ENCODE measurements at regions not wholly inside any gene's neighbourhood (a gene's known extent, or its start where the extent isn't known, plus 50 kb on each side); places are given as distances from the start of the nearest gene placed in this dataset.

- Histone ChIP-seq H3K36me3 (ENCODE audit: control insufficient read depth in 1 of 2, insufficient read depth in 2 of 2, low read length in 1 of 2) (no peaks in the 10 kb centered on the region), H3K9me3 (ENCODE audit: control insufficient read depth, low read length) (peaks cover 2% of the 10 kb centered on the region), H3K27ac (ENCODE audit: low read depth in 1 of 2, low read length in 2 of 2) (no peak overlapping the region), H3K4me3 (ENCODE audit: low read length in 2 of 2) (no peak overlapping the region), H3K4me1 (ENCODE audit: control insufficient read depth in 1 of 2, insufficient read depth in 2 of 2, low read length in 2 of 2) (no peaks in the 10 kb centered on the region), H3K27me3 (ENCODE audit: control insufficient read depth in 1 of 2, insufficient read depth in 2 of 2, low read length in 1 of 2) (no peaks in the 10 kb centered on the region)
- DNase-seq (no peak), ATAC-seq (ENCODE audit: low FRiP score) (no peak)
- intact Hi-C loops (cut with DNase I): no loop called here
Observed at GRCh38 chr11:32187111-32187510, 96.2 kb downstream of the RCN1 start.

GRCh38 chr11:32188785-32189184 is 97.9 kb downstream of the RCN1 start:
- Histone ChIP-seq H3K27me3 (ENCODE audit: control insufficient read depth in 1 of 2, insufficient read depth in 2 of 2, low read length in 1 of 2) (no peaks in the 10 kb centered on the region), H3K36me3 (ENCODE audit: control insufficient read depth in 1 of 2, insufficient read depth in 2 of 2, low read length in 1 of 2) (no peaks in the 10 kb centered on the region), H3K4me1 (ENCODE audit: control insufficient read depth in 1 of 2, insufficient read depth in 2 of 2, low read length in 2 of 2) (no peaks in the 10 kb centered on the region), H3K4me3 (ENCODE audit: low read length in 2 of 2) (no peak overlapping the region), H3K27ac (ENCODE audit: low read depth in 1 of 2, low read length in 2 of 2) (no peak overlapping the region), H3K9me3 (ENCODE audit: control insufficient read depth, low read length) (peaks cover 2% of the 10 kb centered on the region)
- intact Hi-C loops (cut with DNase I): no loop called here
- WGBS, 2 donors: 71 to 79% methylated on average over 4 of the region's 4 CpGs
- ATAC-seq (ENCODE audit: low FRiP score) (no peak), DNase-seq (no peak)

GRCh38 chr11:32196137-32196536 is 105.3 kb downstream of the RCN1 start:
- intact Hi-C loops (cut with DNase I): no loop called here
- Histone ChIP-seq H3K4me3 (ENCODE audit: low read length in 2 of 2) (no peak overlapping the region), H3K27me3 (ENCODE audit: control insufficient read depth in 1 of 2, insufficient read depth in 2 of 2, low read length in 1 of 2) (no peaks in the 10 kb centered on the region), H3K36me3 (ENCODE audit: control insufficient read depth in 1 of 2, insufficient read depth in 2 of 2, low read length in 1 of 2) (no peaks in the 10 kb centered on the region), H3K27ac (ENCODE audit: low read depth in 1 of 2, low read length in 2 of 2) (no peak overlapping the region), H3K9me3 (ENCODE audit: control insufficient read depth, low read length) (no peaks in the 10 kb centered on the region), H3K4me1 (ENCODE audit: control insufficient read depth in 1 of 2, insufficient read depth in 2 of 2, low read length in 2 of 2) (no peaks in the 10 kb centered on the region)
- DNase-seq (no peak), ATAC-seq (ENCODE audit: low FRiP score) (no peak)
- WGBS, 2 donors: 2 to 4% methylated on average over 1 of the region's 1 CpG

GRCh38 chr11:32198053-32198452 is 107.2 kb downstream of the RCN1 start:
- 74 to 80% methylated on average over 2 of the region's 2 CpGs for WGBS, 2 donors
- Histone ChIP-seq H3K27me3 (ENCODE audit: control insufficient read depth in 1 of 2, insufficient read depth in 2 of 2, low read length in 1 of 2) (no peaks in the 10 kb centered on the region), H3K36me3 (ENCODE audit: control insufficient read depth in 1 of 2, insufficient read depth in 2 of 2, low read length in 1 of 2) (no peaks in the 10 kb centered on the region), H3K27ac (ENCODE audit: low read depth in 1 of 2, low read length in 2 of 2) (no peak overlapping the region), H3K9me3 (ENCODE audit: control insufficient read depth, low read length) (no peaks in the 10 kb centered on the region), H3K4me3 (ENCODE audit: low read length in 2 of 2) (no peak overlapping the region), H3K4me1 (ENCODE audit: control insufficient read depth in 1 of 2, insufficient read depth in 2 of 2, low read length in 2 of 2) (no peaks in the 10 kb centered on the region)
- ATAC-seq (ENCODE audit: low FRiP score) (no peak), DNase-seq (no peak)
- intact Hi-C loops (cut with DNase I): no loop called here

GRCh38 chr11:32200136-32200847 is 109.4 kb downstream of the RCN1 start:
- Histone ChIP-seq H3K9me3 (ENCODE audit: control insufficient read depth, low read length) (no peaks in the 10 kb centered on the region), H3K4me1 (ENCODE audit: control insufficient read depth in 1 of 2, insufficient read depth in 2 of 2, low read length in 2 of 2) (no peaks in the 10 kb centered on the region), H3K27me3 (ENCODE audit: control insufficient read depth in 1 of 2, insufficient read depth in 2 of 2, low read length in 1 of 2) (no peaks in the 10 kb centered on the region), H3K27ac (ENCODE audit: low read depth in 1 of 2, low read length in 2 of 2) (no peak overlapping the region), H3K36me3 (ENCODE audit: control insufficient read depth in 1 of 2, insufficient read depth in 2 of 2, low read length in 1 of 2) (no peaks in the 10 kb centered on the region), H3K4me3 (ENCODE audit: low read length in 2 of 2) (no peak overlapping the region)
- DNase-seq (no peak), ATAC-seq (ENCODE audit: low FRiP score) (no peak)
- WGBS, 2 donors: 66 to 75% methylated on average over 19 of the region's 19 CpGs
- intact Hi-C loops (cut with DNase I): no loop called here

GRCh38 chr11:32204751-32205150 is 113.9 kb downstream of the RCN1 start:
- DNase-seq (no peak), ATAC-seq (ENCODE audit: low FRiP score) (no peak)
- Histone ChIP-seq H3K4me1 (ENCODE audit: control insufficient read depth in 1 of 2, insufficient read depth in 2 of 2, low read length in 2 of 2) (no peaks in the 10 kb centered on the region), H3K36me3 (ENCODE audit: control insufficient read depth in 1 of 2, insufficient read depth in 2 of 2, low read length in 1 of 2) (no peaks in the 10 kb centered on the region), H3K9me3 (ENCODE audit: control insufficient read depth, low read length) (no peaks in the 10 kb centered on the region), H3K4me3 (ENCODE audit: low read length in 2 of 2) (no peak overlapping the region), H3K27me3 (ENCODE audit: control insufficient read depth in 1 of 2, insufficient read depth in 2 of 2, low read length in 1 of 2) (peaks cover 0 to 5% of the 10 kb centered on the region in 2 donors), H3K27ac (ENCODE audit: low read depth in 1 of 2, low read length in 2 of 2) (no peak overlapping the region)
- 73 to 90% methylated on average over 4 to 5 of the region's 5 CpGs for WGBS, 2 donors
- intact Hi-C loops (cut with DNase I): no loop called here

GRCh38 chr11:32210556-32210955 is 119.7 kb downstream of the RCN1 start:
- DNase-seq: no peak
- WGBS, 2 donors: 35 to 39% methylated on average over 6 of the region's 6 CpGs
- Histone ChIP-seq H3K36me3 (ENCODE audit: control insufficient read depth in 1 of 2, insufficient read depth in 2 of 2, low read length in 1 of 2) (no peaks in the 10 kb centered on the region), H3K27ac (ENCODE audit: low read depth in 1 of 2, low read length in 2 of 2) (no peak overlapping the region), H3K4me3 (ENCODE audit: low read length in 2 of 2) (no peak overlapping the region), H3K4me1 (ENCODE audit: control insufficient read depth in 1 of 2, insufficient read depth in 2 of 2, low read length in 2 of 2) (no peaks in the 10 kb centered on the region), H3K27me3 (ENCODE audit: control insufficient read depth in 1 of 2, insufficient read depth in 2 of 2, low read length in 1 of 2) (peaks cover 0 to 5% of the 10 kb centered on the region in 2 donors), H3K9me3 (ENCODE audit: control insufficient read depth, low read length) (peaks cover 2% of the 10 kb centered on the region)
- intact Hi-C loops (cut with DNase I): no loop called here
- no peak for ATAC-seq (ENCODE audit: low FRiP score)

- H3K4me1 ChIP-seq (ENCODE audit: control insufficient read depth in 1 of 2, insufficient read depth in 2 of 2, low read length in 2 of 2): no peaks in the 10 kb centered on the region
- 35 to 40% methylated on average over 5 of the region's 5 CpGs for WGBS, 2 donors
- H3K9me3 ChIP-seq (ENCODE audit: control insufficient read depth, low read length): peaks cover 2% of the 10 kb centered on the region
- ATAC-seq (ENCODE audit: low FRiP score) (no peak), DNase-seq (no peak)
- no peaks in the 10 kb centered on the region for H3K36me3 ChIP-seq (ENCODE audit: control insufficient read depth in 1 of 2, insufficient read depth in 2 of 2, low read length in 1 of 2)
- intact Hi-C loops (cut with DNase I): no loop called here
- no peak overlapping the region for H3K4me3 ChIP-seq (ENCODE audit: low read length in 2 of 2)
- no peak overlapping the region for H3K27ac ChIP-seq (ENCODE audit: low read depth in 1 of 2, low read length in 2 of 2)
- no peaks in the 10 kb centered on the region for H3K27me3 ChIP-seq (ENCODE audit: control insufficient read depth in 1 of 2, insufficient read depth in 2 of 2, low read length in 1 of 2)
Observed at GRCh38 chr11:32213223-32213622, 122.3 kb downstream of the RCN1 start.

- no peak for ATAC-seq (ENCODE audit: low FRiP score)
- WGBS, 2 donors: 68 to 75% methylated on average over 1 of the region's 1 CpG
- H3K27me3 ChIP-seq (ENCODE audit: control insufficient read depth in 1 of 2, insufficient read depth in 2 of 2, low read length in 1 of 2): no peaks in the 10 kb centered on the region
- H3K4me3 ChIP-seq (ENCODE audit: low read length in 2 of 2): no peak overlapping the region
- peaks cover 2% of the 10 kb centered on the region for H3K9me3 ChIP-seq (ENCODE audit: control insufficient read depth, low read length)
- no peaks in the 10 kb centered on the region for H3K4me1 ChIP-seq (ENCODE audit: control insufficient read depth in 1 of 2, insufficient read depth in 2 of 2, low read length in 2 of 2)
- no peaks in the 10 kb centered on the region for H3K36me3 ChIP-seq (ENCODE audit: control insufficient read depth in 1 of 2, insufficient read depth in 2 of 2, low read length in 1 of 2)
- no peak overlapping the region for H3K27ac ChIP-seq (ENCODE audit: low read depth in 1 of 2, low read length in 2 of 2)
- intact Hi-C loops (cut with DNase I): no loop called here
- DNase-seq: no peak
Observed at GRCh38 chr11:32215157-32215556, 124.3 kb downstream of the RCN1 start.
